LNCaP clone FGC (cell line): ENCODE measurements at regions not wholly inside any gene's neighbourhood (a gene's known extent, or its start where the extent isn't known, plus 50 kb on each side); places are given as distances from the start of the nearest gene placed in this dataset.

Experiments used
- DNase-seq: peaks from one replicate; pipeline ENCODE4 v3.0.0-alpha.2; 2011; ENCODE audit warnings: low read depth
- H3K4me3 ChIP-seq: 2 replicates; pipeline ENCODE4 v1.5.1; 2011; ENCODE audit warnings: mild to moderate bottlenecking, low read depth, low read length, control low read depth
- TF ChIP-seq, protein P1 (sequence below): IDR thresholded peaks from 2 replicates; pipeline ENCODE4 v1.5.1; 2012; ENCODE audit warnings: mild to moderate bottlenecking; ENCODE audit not compliant: control insufficient read depth, insufficient read depth; ENCODE audit errors: extremely low read depth

DNA sequence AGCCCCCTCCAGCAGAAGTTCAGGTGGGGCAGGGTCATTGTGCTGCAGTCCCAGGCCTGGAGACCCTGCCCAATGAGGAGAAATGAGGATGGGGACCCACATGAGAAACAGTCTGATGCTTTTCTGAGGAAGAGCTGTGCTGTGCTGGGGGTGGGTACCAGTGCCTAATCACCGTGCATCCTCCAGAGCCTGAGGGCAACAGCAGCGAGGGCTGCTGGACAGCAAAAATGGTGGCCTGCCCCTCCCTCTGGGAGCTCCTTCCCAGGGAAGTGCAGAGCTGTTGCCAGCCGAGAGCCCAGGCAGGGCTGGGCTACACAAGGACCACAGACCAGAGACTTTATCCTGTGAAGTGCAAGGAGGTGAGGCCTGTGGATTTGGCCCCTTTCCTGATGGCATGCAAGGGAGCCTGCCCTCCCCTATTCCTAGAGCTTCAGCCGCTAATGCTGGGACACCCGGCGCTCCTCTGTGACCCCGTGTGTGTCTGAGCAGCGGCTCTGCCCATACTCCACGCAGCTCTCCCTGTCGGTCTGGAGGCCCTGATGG lies 134.8 kb downstream of the DSEL start:
- no peak overlapping the region for H3K4me3 ChIP-seq
- DNase-seq: no peak
- TF ChIP-seq, protein P1, sequence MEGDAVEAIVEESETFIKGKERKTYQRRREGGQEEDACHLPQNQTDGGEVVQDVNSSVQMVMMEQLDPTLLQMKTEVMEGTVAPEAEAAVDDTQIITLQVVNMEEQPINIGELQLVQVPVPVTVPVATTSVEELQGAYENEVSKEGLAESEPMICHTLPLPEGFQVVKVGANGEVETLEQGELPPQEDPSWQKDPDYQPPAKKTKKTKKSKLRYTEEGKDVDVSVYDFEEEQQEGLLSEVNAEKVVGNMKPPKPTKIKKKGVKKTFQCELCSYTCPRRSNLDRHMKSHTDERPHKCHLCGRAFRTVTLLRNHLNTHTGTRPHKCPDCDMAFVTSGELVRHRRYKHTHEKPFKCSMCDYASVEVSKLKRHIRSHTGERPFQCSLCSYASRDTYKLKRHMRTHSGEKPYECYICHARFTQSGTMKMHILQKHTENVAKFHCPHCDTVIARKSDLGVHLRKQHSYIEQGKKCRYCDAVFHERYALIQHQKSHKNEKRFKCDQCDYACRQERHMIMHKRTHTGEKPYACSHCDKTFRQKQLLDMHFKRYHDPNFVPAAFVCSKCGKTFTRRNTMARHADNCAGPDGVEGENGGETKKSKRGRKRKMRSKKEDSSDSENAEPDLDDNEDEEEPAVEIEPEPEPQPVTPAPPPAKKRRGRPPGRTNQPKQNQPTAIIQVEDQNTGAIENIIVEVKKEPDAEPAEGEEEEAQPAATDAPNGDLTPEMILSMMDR: no peak

DNA sequence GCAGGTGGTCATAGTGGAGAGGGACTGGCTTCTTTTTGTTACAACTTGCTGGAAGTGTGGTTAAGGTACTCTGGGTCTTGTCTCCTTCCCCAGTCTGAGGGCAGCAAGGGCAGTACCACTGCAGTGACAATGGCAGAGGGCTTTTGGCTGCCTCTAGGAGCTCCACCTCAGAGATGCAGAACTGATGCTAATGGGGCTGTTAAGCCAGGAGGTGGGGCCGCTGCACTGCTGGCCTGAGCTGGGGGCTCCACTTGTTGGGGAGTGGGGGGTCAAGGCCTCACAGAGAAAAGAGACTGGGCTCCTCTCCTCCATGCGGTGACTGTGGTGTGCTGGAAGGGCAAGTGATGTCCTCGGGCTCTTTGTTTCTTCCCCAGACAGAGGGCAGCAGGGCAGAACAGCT lies 135.7 kb downstream of the DSEL start:
- DNase-seq: no peak
- TF ChIP-seq, protein P1: no peak

DNA sequence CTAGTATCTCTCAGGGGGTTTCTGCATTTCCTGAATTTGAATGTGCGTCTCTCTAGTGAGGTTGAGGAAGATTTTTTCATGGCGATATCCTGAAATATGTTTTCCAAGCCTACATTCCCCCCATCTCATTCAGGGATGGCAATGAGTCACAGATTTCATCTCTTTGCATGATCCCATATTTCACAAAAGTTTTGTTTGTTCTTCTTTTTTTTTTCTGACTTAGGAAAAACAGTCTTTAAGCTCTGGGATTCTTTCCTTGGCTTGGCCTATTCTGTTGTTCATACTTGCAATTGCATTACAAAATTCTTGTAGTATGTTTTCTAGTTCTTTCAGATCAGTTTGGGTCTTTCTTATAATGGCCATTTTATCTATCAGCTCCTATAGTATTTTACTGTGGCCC lies 136.5 kb downstream of the DSEL start:
- TF ChIP-seq, protein P1: no peak
- H3K4me3 ChIP-seq: no peak overlapping the region
- DNase-seq: no peak

More for the DNA sequence above, 135.7 kb downstream of the DSEL start:
- H3K4me3 ChIP-seq: no peak overlapping the region

DNA sequence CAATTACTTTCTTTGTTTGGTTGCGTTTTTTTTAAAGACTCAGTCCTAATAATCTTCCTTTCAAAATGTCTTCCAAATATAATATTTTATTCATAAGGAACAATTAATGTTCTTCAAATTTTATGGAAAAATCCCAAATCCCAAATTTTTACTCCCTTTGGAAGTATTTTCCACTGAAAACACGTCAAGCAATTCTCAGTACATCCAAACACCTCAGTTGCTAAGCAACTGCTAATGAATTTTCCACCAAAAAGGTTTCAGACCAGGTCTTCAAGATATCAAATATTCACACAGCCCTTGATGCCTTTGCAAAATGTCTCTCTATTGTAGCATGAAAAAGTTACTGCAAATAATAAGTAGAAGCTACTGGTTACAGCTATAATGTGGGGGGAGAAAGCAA lies 140.1 kb downstream of the DSEL start:
- TF ChIP-seq, protein P1: no peak
- no peak for DNase-seq
- H3K4me3 ChIP-seq: no peak overlapping the region

DNA sequence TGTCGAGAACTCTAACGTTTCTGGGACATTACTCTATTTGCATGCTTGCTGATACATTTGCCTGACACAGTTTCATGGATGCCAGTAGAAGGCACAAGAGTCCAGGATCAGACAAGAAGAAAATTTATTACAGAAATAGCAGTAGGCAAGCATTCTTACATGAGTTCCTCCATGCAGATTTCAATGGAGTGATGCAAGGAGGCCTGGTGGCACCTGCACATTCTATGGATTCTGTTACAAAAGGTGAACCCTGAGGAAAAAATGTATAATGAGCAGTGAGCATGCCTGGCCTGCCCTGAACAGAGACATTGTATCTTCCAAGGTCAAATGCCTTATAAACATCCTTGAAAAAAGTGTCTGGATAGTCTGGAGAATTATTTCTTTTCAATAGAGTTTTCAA lies 142.9 kb downstream of the DSEL start:
- no peak for DNase-seq
- TF ChIP-seq, protein P1: no peak

DNA sequence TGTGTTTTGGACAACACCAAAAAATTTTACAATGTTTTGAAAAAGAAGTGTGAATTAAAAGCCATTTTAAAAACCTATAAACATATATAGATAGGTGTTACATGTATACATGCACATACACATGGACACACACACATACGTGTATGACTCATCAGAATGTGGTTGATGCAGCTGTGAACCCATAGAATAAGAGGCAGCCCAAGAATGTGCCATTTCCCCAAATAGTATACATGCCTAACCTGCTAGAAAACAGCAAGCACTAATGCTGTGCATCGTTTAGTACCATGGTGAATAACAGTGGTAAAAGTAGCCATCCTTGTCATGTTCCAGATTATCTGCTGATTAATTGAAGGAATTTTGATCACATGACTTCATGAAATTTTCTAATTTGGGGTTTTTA lies 149.0 kb downstream of the DSEL start:
- no peak for DNase-seq
- no peak overlapping the region for H3K4me3 ChIP-seq
- TF ChIP-seq, protein P1: no peak

More for the DNA sequence above, 142.9 kb downstream of the DSEL start:
- no peak overlapping the region for H3K4me3 ChIP-seq

DNA sequence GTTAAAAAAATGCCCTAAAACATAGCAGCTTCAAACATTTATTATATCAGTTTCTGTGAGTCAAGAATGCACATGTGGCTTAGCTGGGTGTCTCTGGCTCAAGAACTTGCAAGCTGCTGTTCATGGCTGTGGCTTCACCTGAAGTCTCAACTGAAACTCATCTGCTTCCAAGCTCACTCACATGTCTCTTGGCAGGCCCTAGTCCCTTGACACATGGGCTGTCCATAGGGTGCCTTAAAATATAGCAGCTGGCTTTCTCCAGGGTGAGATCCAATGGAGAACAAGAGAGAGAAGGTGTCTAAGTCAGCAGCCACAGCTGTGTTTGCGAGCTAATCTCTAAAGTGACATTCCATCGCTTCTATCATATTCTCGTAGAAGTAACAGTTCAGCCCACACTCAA lies 152.8 kb downstream of the DSEL start:
- no peak overlapping the region for H3K4me3 ChIP-seq
- TF ChIP-seq, protein P1: no peak
- DNase-seq: no peak
